ENCODE measurements at regions not wholly inside any gene's neighbourhood (a gene's known extent, or its start where the extent isn't known, plus 50 kb on each side); places are given as distances from the start of the nearest gene placed in this dataset.

DNA sequence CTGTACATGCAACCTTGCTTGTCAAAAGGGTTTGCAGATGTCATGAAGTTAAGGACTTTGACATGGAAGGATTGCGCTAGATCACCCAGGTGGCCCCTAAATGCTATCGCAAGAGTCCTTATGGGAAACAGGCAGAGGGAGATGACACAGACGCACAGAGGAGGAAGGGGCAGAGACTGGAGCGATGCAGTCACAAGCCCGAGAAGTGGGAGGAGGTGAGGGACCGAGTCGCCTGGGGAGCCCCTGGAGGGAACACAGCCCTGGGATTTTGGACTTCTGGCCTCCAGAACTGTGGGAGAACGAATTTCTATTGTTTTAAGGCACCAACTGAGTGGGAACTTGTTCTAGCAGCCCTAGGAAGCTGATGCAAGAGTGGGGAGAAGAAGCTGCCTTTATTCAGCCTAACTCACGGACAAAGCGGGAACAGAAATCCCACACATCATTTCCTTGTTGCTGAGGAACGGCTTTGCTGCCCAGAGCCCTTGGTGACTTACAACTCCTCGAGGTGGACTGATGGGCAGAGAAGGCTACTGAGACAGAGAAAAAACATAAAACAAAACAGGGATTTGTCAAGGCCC is 434.0 kb downstream of the PREX1 start:
- Histone ChIP-seq H3K27ac (no peak overlapping the region), H3K4me3 (no peak overlapping the region)
- TF ChIP-seq CTCF (IDR thresholded peaks at IDR 0.05): no peak
- no peak for DNase-seq (ENCODE audit: low spot score)

- Histone ChIP-seq H3K4me3 (no peak overlapping the region), H3K27ac (no peak overlapping the region)
- DNase-seq (ENCODE audit: low spot score): no peak
- TF ChIP-seq CTCF (IDR thresholded peaks at IDR 0.05): no peak
Observed at GRCh38 chr20:48393311-48393685, 434.5 kb downstream of the PREX1 start.

GRCh38 chr20:48392407-48393310 is 435.1 kb downstream of the PREX1 start:
- no peak for TF ChIP-seq CTCF (IDR thresholded peaks at IDR 0.05)
- no peak overlapping the region for H3K27ac ChIP-seq
- H3K4me3 ChIP-seq: no peak overlapping the region
- DNase-seq (ENCODE audit: low spot score): no peak

GRCh38 chr20:48390981-48391380 is 436.8 kb downstream of the PREX1 start:
- TF ChIP-seq CTCF (IDR thresholded peaks at IDR 0.05): no peak

GRCh38 chr20:48387675-48388074 is 440.1 kb downstream of the PREX1 start:
- DNase-seq (ENCODE audit: low spot score): no peak
- Histone ChIP-seq H3K27ac (no peak overlapping the region), H3K4me3 (no peak overlapping the region)
- TF ChIP-seq CTCF (IDR thresholded peaks at IDR 0.05): no peak

More at GRCh38 chr20:48390981-48391380, 436.8 kb downstream of the PREX1 start:
- no peak for DNase-seq (ENCODE audit: low spot score)
- Histone ChIP-seq H3K4me3 (no peak overlapping the region), H3K27ac (no peak overlapping the region)

DNA sequence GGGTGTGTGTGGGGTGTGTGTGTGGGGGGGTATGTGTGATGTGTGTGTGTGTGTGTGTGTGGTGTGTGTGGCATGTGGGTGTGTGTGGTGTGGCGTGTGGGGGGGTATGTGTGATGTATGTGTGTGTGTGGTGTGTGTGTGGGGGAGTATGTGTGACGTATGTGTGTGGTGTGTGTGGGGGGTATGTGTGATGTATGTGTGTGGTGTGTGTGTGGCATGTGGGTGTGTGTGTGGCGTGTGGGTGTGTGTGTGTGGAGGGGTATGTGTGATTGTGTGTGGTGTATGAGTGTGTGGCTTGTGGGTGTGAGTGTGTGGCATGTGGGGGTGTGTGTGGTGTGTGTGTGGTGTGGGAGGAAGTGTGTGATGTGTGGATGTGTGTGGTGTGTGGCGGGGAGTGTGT is 442.3 kb downstream of the PREX1 start:
- Histone ChIP-seq H3K4me3 (no peak overlapping the region), H3K27ac (no peak overlapping the region)
- no peak for TF ChIP-seq CTCF (IDR thresholded peaks at IDR 0.05)
- no peak for DNase-seq (ENCODE audit: low spot score)

GRCh38 chr20:48385114-48385513 is 442.7 kb downstream of the PREX1 start:
- no peak overlapping the region for H3K4me3 ChIP-seq
- no peak overlapping the region for H3K27ac ChIP-seq
- no peak for DNase-seq (ENCODE audit: low spot score)
- no peak for TF ChIP-seq CTCF (IDR thresholded peaks at IDR 0.05)
